Mammary epithelial cell (primary cell): ENCODE measurements at regions not wholly inside any gene's neighbourhood (a gene's known extent, or its start where the extent isn't known, plus 50 kb on each side); places are given as distances from the start of the nearest gene placed in this dataset.

ENCODE experiments used
- EZH2 ChIP-seq: IDR thresholded peaks from 2 replicates; pipeline ENCODE4 v1.6.1; 2012; ENCODE audit warnings: low read length, inconsistent platforms, borderline replicate concordance
- TF ChIP-seq, protein P1 (sequence below), 2 donors: IDR thresholded peaks in 1 of 2; conservative IDR thresholded peaks in 1 of 2; 2 replicates each; pipeline ENCODE4 v1.5.1; 2011 to 2012; ENCODE audit warnings: inconsistent platforms in 2 of 2, low read length in 2 of 2, mild to moderate bottlenecking in 2 of 2, control low read depth in 1 of 2, low read depth in 1 of 2; ENCODE audit not compliant: insufficient read depth in 1 of 2; ENCODE audit errors: extremely low read depth in 1 of 2

DNA sequence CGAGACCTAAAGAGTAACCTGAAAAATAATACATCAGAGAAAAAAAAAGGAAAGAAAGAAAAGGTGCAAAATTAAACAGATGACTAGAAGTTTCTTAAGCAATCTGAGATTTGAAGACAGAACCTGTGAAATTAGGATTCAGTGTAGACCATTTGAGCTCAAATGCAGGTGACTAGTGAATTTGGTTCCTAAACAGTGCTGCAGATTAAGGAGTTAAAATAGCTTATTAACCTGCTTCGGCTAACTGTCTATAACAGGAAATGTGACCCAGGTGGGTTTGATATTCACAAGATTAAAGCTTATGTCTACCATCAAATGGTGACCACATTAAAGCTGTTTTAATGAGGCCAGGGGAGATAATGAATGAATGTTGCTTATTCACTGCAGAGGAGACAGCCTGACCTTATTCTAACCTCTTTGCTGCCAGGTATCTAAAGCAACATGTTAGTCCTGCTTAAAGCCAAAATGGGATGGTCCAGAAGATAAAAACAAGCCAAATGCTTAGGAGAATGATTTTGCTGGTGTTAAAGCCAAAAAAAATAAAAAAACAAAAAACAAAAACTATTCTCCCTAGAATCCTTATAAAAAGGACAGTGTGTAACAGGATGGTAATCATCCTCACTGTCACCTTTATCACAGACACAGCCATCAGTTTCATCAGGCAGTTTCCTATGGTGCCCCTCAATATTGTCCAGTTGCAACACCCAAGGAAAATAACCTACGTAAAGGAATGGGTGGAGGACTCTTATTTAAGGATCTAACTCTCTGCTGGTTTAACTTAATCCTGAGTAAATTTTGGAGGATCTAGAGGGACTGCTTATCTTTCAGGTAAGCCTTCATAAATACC, 769.0 kb upstream of the ZEB2 start:
- TF ChIP-seq, protein P1, sequence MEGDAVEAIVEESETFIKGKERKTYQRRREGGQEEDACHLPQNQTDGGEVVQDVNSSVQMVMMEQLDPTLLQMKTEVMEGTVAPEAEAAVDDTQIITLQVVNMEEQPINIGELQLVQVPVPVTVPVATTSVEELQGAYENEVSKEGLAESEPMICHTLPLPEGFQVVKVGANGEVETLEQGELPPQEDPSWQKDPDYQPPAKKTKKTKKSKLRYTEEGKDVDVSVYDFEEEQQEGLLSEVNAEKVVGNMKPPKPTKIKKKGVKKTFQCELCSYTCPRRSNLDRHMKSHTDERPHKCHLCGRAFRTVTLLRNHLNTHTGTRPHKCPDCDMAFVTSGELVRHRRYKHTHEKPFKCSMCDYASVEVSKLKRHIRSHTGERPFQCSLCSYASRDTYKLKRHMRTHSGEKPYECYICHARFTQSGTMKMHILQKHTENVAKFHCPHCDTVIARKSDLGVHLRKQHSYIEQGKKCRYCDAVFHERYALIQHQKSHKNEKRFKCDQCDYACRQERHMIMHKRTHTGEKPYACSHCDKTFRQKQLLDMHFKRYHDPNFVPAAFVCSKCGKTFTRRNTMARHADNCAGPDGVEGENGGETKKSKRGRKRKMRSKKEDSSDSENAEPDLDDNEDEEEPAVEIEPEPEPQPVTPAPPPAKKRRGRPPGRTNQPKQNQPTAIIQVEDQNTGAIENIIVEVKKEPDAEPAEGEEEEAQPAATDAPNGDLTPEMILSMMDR (conservative IDR thresholded peaks at IDR 0.05 in 1 of 2, IDR thresholded peaks at IDR 0.05 in 1 of 2; ENCODE audit: extremely low read depth in 1 of 2, insufficient read depth in 1 of 2, low read depth in 1 of 2, low read length in 2 of 2), result no peak
- TF ChIP-seq EZH2, result no peak
